ENCODE measurements at regions not wholly inside any gene's neighbourhood (a gene's known extent, or its start where the extent isn't known, plus 50 kb on each side); places are given as distances from the start of the nearest gene placed in this dataset.

DNA sequence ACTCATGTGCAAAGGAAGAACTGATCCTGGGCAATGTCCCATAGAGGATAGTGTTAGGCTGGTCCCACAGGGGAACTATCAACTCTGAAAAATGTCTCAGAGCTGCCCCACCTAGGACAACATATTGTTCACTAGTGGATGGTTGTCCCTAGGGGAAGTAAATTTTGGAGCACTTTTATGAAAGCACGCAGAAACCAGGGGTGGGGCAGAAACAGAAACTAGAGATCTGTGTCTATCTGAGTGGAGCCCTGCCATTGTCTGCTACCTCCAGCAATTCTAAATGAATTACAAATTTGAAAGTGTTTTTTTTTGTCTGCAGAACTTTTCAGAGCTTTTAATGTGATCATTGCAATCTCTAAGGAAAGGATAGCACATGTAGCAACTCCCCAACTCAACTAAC is 357.1 kb upstream of the PROK2 start:
- no peak for DNase-seq

DNA sequence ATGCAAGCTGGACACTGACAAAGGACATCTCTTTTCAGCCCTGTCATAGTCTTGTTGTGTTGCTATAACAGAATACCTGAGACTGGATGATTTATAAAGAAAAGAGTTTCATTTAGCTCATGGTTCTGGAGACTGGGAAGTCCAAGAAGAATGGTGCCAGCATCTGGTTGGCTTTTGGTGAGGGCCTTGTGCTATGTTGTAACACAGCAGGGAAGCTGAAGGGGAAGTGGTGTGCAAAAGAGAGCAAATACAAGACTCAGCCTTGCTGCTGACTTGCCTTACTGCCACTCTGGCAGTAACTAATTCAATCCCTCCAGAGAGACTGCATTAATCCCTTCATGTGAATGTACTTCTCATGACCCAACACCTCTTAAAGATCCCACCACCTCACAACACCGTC is 356.3 kb upstream of the PROK2 start:
- DNase-seq, result no peak

DNA sequence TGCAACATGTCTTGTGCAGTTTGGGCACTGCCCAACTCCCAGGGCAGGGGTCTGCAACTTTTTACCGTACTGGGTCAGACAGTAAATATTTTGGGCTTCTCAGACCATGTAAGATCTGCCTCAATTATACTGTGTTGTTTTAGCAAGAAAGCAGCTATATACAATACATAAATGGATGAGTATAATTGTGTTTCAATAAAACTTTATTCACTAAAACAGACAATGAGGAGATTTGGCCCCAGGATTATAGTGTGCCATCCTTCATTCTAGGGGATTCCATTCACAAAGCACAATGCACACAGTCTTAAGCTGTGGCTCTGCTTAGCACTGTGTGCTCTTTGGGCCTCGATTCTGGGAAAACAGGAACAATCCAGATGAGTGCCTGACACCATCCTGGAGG is 354.4 kb upstream of the PROK2 start:
- DNase-seq, result no peak

DNA sequence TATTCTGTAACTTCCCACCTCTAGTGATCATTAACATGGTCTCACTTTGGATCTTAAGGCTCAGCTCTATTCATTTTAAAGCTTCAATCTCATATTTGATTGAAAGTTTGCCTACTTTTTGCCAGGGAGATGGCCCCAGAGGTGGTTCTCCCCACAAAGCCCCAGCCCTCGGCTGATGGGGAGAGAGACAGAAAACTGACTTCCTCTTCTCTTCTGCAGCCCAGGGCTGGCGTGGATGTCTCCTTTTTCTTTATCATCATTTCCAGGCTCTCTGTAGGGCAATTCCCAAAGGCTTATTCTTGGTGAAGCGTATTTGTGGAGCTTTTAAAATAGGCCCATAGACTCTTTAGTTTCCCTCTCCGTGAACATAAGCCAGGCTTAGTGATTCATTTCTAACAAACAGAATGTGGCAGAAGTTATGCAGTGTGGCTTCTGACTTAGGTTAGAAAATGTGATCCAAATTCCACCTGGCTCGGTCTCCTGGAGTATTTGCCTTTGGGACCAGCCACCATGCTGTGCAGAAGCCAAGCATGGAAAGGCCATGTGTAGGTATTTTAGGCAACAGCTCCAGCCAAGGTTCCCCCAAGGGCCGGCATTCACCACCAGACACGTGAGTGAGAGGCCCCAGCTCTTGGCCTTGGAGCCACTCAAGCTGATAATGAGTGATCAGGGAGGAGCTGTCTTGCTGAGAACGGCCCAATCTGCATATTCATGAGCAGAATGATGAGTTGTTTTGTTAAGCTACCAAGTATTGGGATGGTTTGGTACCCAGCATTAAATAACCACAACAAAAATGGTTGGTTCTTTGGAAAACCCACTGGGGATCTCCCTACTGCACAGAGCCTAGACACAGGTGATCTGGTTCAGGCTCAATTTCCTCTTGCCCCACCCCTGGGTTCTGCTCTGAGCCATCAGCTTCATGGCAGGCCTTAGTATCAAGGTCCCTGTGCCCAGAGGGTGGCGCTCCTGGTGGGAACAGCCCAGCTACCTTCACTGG is 353.2 kb upstream of the PROK2 start:
- DNase-seq, result no peak

DNA sequence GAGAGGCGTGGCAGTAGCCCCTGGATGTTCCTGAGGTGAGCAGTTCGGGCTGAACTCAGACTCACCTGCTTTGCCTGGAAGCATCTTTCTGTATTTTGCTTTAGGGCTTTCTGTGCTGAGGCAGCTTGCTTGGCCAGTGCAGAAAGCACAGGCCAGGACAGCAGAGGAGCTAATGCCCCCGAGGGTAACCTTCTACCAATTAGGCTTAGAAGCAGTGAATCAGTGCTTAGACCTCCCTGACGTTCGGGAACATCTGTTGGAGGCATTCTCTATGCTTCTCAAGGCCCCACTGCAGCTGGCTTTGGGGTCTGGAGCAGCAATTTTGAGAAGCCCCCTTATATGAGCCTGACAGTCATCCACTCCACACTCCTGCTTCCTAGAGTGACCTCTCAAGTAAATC is 350.7 kb upstream of the PROK2 start:
- no peak for DNase-seq

DNA sequence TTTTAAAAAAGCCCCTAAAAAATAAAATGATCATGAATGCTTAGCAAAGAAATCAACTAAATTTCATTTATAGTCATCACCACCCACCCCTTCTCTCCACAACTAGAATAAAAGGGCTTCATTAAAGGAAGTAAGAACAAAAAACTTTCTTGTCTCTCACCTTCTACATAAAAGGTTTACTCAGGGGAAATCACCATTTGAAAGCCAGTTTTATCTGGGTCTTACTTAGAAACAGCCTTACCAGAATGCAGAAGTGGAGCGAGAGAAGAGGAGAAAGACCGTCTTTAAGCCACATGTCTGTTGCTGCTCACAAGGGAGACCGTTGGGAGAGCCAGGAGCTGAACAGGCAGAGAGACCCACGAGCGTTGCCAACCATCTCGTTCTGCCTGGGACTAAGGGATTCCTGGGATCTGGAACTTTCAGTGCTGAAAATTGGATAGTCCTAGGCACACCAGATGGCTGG is 350.1 kb upstream of the PROK2 start:
- DNase-seq, result no peak

DNA sequence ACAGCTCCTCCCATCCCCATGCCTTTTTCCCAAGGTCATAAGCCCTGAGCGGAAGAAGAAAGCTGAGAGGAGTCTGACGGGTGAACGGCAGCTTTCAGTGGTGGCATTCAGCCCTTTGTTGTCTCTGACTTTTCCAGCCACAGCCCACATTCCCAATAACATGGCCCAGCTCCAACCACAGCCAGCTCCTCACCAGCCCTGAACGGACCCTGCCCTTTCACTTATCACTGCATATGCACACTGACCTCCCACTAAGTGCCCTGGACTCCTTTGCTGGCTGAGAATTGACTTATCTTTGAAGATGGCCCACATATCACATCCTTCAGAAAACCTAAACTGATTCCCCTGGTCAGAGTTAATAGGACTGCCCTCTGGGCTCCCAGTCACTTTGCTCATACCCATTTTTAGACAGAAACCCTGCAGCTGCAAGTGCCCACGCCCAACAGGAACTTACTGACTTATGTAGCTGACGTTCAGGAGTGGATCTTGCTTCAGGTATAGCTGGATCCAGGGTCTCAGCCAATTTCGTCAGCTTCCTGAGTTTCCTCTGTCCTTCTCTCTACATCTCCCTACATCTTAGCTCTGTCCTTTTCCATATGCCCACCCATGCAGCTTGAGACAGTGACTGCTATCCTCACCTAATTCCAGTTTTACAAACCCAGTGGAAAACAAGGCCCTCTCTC is 348.5 kb upstream of the PROK2 start:
- no peak for DNase-seq

DNA sequence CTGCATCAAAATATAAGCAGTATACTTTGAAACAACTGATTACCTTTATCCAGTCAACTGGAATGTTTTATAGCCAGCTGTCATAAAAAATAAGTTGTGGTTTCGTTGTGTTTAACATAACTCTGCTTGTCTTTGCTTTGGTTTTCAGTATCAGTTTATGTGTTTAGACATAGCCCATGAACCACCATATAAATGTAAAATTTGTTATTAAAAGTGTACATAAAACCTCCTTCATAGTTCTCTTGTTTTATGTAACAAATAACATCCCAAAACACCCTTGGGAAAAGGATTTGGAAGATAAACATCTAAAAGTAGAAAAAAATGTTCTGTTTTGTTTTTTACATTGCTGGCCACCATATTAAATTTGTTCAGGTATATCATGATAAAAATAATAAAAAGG is 347.0 kb upstream of the PROK2 start:
- DNase-seq, result no peak

DNA sequence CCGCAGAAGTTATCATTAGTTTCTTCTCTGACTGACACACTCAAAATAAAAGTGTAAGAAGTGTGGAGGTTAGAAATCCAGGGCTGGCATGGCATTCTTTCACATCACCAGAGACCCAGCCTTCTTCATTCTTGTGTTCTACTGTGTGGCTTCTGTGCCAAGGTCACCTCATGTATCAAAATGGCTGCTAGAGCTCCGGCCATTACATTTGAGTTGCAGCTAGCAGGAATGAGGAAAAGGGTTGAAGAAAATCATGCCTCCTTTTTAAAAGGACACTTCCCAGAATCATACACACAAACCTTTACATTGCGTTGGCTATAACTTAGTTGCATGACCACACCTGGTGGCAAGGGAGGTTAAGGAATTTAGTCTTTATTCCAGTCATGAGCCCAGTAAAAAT is 345.6 kb upstream of the PROK2 start:
- no peak for DNase-seq

DNA sequence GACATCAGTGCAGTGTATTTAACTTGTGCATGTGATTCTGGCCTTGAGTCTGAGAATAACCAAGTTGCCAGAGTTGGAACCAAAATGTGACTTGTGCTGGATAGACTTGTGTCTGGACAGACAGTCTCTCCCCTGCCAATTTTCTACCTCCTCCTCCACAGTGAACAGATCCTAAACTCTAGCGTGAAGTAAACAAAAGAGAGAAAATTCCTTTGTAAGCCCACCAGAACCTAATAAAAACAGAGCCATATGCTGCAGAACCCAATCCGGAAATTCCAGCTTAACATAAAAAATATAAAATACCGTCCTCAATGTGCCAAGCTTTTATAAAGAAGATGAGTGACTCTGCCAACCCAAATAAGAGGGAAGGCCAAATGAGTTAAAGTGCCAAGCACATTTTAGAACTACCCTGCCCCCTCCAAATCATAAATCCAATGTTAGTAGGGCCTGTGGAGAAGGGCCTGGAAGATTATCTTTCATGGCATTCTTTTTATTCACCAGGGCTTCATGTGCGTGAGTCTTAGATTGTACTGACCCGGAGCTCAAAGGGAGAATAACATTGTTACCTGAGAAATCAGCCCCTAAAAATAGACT is 344.6 kb upstream of the PROK2 start:
- DNase-seq, result no peak

DNA sequence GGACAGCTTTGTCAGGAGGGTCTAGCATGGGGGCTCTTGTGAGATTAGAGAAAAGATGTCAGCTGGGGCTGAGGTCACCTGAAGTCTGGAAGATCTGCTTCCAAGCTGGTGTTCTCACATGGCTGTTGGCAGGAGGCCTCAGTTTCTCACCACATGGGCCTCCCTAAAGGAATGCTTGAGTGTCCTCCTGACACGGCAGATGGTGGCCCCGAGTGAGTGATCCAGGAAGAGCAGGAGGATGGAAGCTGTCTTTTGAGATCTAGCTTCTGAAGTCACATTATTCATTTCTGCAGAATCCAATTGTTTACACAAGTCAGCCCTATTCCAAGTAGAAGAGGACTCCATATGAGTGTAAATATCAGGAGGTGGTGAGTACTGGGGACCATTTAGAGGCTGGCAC is 344.0 kb upstream of the PROK2 start:
- DNase-seq, result no peak

DNA sequence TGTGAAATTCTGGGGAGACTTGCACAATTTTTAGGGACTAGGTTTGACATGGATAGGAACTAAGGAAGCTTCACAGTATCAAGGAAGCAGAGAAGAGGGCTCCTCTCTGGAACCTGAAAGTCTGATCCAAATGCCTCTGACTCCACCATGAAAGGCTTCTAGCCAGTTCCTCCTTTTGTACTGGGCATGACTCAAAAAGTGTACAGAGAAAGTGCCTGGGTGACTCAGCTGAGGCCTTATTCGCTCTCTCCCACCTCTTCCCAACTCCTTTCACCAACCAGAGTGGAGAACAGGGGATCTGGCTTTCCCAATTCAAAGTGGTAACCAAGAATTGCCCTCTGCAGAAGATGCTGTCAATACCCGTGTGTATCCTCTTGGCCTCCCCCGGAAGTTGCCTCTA is 342.9 kb upstream of the PROK2 start:
- no peak for DNase-seq

DNA sequence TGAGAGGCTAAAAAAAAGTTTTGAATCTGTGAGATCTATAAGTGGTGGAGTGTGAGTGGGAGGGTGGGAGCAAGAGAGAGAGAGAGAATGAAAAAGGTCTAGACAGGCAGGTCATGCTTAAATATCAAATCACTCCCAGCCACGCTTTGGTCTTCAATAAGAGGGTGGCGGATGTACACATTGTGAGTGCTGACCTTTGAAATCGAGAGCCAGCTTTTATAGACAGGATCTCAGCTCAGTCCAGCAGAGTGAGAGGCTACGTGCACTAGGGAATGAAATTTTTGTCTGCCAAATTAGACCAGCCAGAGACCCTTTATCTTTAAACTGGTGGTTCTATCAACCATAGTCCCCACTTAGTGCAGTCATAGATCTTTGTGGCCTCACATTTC is 342.3 kb upstream of the PROK2 start:
- DNase-seq, result no peak

DNA sequence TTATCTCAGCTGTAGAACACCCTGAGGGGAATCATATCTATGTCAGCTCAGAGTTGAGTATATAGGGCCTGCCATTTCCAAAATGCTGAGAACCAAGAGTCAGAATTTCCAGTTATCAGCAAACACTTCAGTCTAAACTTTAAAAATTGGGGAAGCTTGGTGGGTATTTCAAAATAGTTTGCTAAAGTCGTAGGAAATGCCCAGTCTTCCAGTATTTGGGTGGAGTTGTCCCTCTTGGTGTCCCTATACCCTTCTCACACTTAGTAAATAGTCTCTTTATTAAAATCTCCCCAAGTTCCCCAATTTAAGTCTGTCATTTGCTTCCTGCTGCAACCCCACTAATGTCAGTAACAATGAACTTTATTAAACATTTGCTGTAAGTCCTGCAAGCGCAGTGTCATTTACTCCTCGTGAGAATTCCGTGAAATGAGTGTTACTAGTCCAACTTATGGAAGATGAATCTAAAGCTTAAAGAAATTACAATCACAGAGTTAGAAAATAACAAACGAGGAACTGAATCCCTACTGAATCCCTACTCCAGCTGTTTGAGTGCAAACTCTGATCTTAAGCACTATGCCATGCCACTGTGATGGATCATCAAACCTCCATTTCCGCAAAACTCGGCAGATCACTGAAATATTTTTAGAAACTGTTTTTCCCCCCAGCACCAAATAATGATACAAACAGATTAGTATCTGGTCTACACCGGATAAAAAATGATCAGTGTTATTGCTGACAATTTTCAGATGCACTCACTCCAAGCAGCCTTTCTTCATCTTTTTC is 341.7 kb upstream of the PROK2 start:
- no peak for DNase-seq

DNA sequence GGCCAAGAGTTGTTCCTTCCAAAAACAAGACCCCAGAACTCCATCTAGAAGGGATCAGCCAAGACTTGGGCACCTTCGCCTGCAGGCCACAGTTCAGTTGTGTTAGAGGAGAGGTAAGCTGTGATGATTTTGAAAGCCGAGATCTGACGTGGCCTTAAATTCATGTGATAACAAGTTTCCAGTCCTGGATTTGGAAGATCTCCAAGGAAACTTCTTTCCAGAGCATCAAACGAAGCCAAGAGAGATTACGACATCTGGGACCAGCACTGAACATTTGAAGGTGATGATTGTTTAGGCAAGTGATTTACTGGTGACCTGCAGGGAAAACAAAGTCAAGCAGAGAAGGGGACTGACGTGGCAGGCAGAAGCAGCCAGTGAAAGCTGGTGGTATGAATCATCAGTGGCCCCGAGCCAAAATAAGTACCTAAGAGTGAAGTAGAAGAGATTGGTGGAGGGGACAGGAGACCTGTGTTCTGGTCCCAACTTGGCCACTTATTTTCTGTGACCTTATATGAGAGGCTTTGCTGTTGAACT is 339.0 kb upstream of the PROK2 start:
- no peak for DNase-seq

DNA sequence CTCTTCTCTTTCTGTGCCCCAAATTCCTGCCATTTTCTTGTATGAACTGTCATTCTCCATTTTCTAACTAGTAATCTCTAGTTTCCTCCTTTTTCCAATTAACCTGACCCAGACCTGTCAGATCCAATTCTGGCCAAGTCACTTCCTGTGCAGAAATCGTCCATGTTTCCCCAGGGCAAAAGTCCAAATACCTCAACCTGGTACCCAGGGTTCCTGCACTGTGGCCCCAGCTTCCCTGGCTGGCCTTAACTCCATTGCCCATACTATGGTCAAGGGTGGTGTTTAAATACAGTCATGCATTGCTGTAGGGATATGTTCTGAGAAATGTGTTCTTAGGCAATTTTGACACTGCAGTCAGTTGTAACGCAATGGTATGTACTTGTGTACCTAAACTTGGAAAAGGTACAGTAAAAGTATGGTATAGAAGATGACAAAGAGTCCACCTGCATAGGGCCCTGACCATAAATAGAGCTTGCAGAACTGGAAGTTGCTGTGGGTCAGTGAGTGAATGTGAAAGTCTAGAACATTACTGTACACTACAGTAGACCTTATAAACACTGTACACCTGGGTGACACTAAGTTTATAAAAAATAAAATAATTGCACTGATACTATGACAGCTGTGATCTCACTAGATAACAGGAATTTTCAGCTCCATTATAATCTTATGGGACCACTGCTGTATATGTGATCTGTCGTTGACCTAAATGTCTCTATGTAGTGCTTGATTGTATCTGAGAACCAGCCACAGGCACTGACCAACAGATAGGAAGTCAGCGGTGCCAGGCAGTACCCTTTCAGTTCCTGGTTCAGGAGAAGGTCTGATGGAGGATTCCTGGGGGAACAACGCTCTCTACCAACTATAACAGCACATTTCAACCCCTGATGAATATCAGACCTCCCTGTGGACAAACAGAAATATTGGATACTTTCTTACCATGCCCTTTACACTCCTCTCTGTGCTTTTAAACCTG is 336.1 kb upstream of the PROK2 start:
- DNase-seq, result no peak

DNA sequence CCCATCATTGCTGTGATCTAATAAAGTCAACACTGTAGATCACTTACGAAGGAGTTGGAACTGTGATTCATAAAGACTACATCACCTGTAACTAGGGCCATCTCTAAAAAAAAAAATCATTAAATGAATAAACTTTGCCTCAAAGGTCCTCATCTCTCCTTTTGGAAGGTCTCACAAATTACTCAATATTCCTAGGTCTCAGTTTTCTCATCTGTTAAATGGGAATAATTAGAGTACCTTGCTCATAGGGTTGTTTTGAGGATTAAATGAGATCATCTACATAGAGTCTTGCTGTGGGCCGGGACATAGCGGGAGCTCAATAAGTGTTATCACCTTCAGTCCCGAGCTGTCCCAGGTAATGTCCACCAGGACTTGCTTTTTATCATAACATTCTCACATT is 335.1 kb upstream of the PROK2 start:
- DNase-seq, result no peak

DNA sequence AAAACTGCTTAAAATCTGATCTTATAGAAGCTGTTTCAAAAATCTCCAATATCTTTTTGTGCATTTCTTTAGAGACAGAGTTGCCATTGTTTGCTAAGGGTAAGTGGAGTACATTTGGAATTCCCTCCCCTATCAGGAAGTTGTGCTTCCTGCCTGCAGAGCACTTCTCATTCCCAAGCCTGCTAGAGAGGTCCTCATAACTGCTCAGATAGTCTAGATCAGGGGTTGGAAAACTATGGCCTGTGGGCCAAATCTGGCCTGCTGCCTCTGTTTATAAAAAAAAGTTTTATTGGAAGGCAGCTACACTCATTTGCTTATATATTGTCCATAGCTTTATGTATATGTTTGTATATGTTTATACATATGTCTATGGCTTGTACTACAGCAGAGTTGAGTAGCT is 333.7 kb upstream of the PROK2 start:
- no peak for DNase-seq

DNA sequence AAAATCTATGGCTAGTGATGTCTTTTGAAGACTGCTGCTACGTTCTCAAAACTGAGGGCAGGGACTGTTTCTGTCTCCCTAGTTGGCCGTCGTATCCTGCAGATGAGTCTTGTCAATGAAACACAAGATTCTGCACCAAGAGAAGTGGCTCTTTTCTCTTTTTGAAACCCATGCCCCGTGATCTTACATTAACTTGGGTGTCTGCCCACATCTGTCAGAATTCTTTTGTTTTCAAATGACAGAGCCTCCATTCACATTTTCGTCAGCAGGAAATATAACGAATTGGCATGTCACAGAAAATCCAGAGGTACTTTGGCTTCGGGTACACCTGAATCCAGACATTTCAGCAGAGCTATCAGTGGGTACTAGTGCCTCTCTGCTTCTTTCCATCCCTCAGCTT is 331.3 kb upstream of the PROK2 start:
- no peak for DNase-seq

DNA sequence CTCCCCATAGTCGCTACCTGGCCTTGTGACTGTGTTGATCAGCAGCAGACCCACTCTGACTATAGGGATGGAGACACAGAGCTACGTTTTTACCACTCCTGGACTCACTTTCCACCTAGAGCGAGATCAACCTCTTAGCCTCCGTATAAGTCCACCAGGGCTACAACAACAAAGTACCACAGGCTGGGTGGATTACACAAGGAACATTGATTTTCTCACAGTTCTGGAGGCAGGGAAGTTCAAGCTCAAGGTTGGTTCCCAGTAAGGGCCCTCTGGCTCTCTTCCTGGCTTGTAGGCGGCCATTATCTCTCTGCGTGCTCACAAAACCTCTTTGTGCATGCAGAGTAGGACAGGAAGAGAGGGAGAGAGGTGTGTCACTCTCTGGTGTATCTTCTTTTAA is 330.4 kb upstream of the PROK2 start:
- no peak for DNase-seq

DNA sequence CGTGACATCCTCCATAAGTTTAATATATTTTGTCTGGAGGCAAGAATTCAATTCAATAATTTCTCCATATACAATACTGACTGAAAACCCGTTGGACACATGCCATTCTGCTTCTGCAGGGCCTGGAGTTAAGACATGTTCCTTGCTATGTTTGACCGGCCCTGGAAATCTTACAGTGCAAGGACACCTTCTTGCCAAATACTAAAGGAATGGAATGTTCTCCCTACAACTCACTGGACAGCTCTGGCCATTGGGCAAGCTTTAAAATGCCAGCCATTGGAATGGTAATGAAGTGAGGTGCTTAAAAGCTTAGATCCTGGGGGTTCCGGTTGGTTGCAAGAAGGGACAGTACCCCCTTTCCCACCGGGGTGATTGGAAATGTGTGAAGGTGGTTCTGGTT is 329.8 kb upstream of the PROK2 start:
- no peak for DNase-seq

DNA sequence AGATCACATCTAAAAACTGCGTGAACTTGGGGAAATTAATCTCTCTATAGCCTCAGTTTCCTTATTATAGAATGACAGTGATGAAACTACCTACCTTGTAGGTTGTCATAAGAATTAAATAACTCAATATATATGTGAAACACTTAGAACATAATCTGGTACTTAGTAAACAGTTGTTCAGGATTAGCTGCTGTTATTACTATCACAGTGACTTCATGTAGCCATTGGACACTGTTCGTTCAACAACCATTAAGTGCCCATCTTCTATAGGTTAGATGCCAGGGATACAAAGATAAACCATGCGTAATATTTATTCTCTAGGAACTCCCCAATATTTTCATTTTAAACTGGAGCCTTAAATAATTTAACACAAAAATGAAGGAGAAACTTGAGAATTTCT is 329.0 kb upstream of the PROK2 start:
- no peak for DNase-seq

Data from 8988T (cell line).